Type B pancreatic cell (in vitro differentiated cells): ENCODE measurements at regions not wholly inside any gene's neighbourhood (a gene's known extent, or its start where the extent isn't known, plus 50 kb on each side); places are given as distances from the start of the nearest gene placed in this dataset.

ENCODE experiments used
- DNase-seq: peaks from one replicate; pipeline ENCODE4 v3.0.0; 2021; ENCODE audit warnings: mixed read lengths; ENCODE audit not compliant: unreplicated experiment; ENCODE audit errors: extremely low spot score
- H3K27ac Mint-ChIP-seq: 2 replicates; pipeline ENCODE4 v1.8.0; 2021; ENCODE audit warnings: mild to moderate bottlenecking, mixed read lengths
- H3K27me3 Mint-ChIP-seq: 2 replicates; pipeline ENCODE4 v1.8.0; 2021; ENCODE audit warnings: mixed read lengths
- H3K36me3 Mint-ChIP-seq: 2 replicates; pipeline ENCODE4 v1.8.0; 2021; ENCODE audit warnings: mixed read lengths
- H3K4me1 Mint-ChIP-seq: one replicate; pipeline ENCODE4 v1.8.0; 2021; ENCODE audit warnings: mixed read lengths; ENCODE audit not compliant: unreplicated experiment
- H3K4me3 Mint-ChIP-seq: 2 replicates; pipeline ENCODE4 v1.8.0; 2021; ENCODE audit warnings: mild to moderate bottlenecking, mixed read lengths
- H3K9me3 Mint-ChIP-seq: 2 replicates; pipeline ENCODE4 v1.8.0; 2021; ENCODE audit warnings: mixed read lengths
- CTCF ChIP-seq: fragments of 200-600 bp; sonication (generic); conservative IDR thresholded peaks from 2 replicates; pipeline ENCODE4 v1.5.0; 2021; ENCODE audit warnings: antibody characterized with exemption, mild to moderate bottlenecking

- Mint-ChIP-seq H3K9me3 (no peaks in the 10 kb centered on the region), H3K27me3 (no peaks in the 10 kb centered on the region), H3K4me1 (peaks cover 15% of the 10 kb centered on the region), H3K4me3 (no peak overlapping the region), H3K36me3 (no peaks in the 10 kb centered on the region), H3K27ac (peak overlapping the region; percentile 27)
- no peak for DNase-seq
- TF ChIP-seq CTCF: no peak
Observed at GRCh38 chr1:220331318-220331717, 59.1 kb upstream of the RAB3GAP2 start.

GRCh38 chr1:220330265-220330664, 58.0 kb upstream of the RAB3GAP2 start:
- TF ChIP-seq CTCF: no peak

DNA sequence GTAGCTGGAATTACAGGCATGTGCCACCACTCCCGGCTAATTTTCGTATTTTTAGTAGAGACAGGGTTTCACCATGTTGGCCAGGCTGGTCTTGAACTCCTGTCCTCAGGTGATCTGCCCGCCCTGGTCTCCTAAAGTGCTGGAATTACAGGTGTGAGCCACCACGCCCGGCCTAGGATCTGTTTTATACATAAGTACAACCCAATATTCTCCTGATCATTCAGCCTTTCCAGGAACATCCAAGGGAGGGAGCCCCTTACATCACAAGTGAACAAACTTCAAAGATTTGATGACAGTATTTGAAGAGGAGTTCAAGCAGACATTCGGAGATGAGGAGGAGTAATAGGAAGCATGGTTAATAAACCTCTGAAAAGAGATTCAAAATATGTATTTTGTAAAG, 54.9 kb upstream of the RAB3GAP2 start:
- no peak for TF ChIP-seq CTCF
- H3K9me3 Mint-ChIP-seq: no peaks in the 10 kb centered on the region
- DNase-seq: no peak
- peaks cover 15% of the 10 kb centered on the region for H3K4me1 Mint-ChIP-seq
- H3K27ac Mint-ChIP-seq: peak overlapping the region; percentile 96
- H3K36me3 Mint-ChIP-seq: no peaks in the 10 kb centered on the region
- H3K4me3 Mint-ChIP-seq: no peak overlapping the region
- H3K27me3 Mint-ChIP-seq: no peaks in the 10 kb centered on the region

More at GRCh38 chr1:220330265-220330664, 58.0 kb upstream of the RAB3GAP2 start:
- no peak overlapping the region for H3K27ac Mint-ChIP-seq
- H3K4me3 Mint-ChIP-seq: no peak overlapping the region
- no peaks in the 10 kb centered on the region for H3K36me3 Mint-ChIP-seq
- DNase-seq: no peak
- no peaks in the 10 kb centered on the region for H3K27me3 Mint-ChIP-seq
- peaks cover 15% of the 10 kb centered on the region for H3K4me1 Mint-ChIP-seq
- H3K9me3 Mint-ChIP-seq: no peaks in the 10 kb centered on the region

DNA sequence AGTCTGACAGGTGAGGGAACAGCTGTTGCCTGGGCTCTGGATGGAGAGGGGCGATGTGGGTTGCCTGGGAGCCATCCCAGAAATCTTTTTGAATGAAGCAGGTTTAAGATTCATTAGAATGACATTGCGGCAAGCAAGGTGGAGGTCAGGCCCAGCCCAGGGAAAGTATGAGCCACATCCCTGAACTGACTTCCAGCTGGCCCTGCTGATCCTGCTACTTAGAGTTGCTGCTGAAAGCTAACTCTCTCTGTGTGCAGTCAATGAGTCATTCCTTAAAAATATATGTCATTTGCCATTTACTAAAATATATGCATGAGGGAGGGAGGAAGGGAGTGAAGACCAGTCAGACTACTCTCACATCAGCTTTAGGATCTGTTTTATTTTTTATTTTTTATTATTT, 54.3 kb upstream of the RAB3GAP2 start:
- Mint-ChIP-seq H3K9me3 (no peaks in the 10 kb centered on the region), H3K27ac (peak overlapping the region; percentile 96), H3K27me3 (no peaks in the 10 kb centered on the region), H3K4me1 (peaks cover 15% of the 10 kb centered on the region), H3K4me3 (peak overlapping the region; percentile 33), H3K36me3 (no peaks in the 10 kb centered on the region)
- no peak for TF ChIP-seq CTCF
- no peak for DNase-seq

DNA sequence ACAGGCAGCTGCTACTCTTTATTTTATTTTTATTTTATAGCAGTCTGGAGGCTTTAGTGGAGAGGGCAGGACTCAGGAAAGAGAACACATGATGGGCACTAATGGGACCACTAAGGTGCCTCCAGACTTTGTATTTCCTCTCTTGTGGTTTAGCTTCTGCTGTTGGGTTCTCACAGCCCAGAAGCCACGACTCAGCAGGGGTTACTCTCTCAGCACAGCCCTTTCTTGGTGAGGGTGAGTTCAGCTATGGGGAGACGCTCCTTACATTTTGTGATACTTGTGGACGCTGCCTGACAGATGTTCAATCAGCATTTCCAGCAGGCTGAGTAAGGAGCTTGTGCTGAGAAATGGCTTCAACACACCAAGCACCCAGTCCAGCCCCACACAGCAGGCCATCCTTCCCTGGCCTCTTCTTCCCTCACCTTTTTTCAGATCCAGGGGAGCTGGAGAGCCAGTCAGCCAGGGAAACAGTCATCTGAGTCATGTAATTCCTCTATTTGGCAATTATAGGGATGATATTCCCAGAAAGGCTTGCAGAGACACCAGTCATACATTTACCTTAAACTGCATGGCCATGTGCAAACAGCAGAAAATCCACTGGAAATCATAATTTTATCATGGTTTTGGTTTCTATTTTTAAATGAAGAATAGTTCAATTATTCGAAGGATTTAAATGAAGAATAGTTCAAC, 53.2 kb upstream of the RAB3GAP2 start:
- no peak for DNase-seq
- Mint-ChIP-seq H3K4me1 (peaks cover 6% of the 10 kb centered on the region), H3K27me3 (no peaks in the 10 kb centered on the region), H3K36me3 (no peaks in the 10 kb centered on the region), H3K4me3 (no peak overlapping the region), H3K9me3 (no peaks in the 10 kb centered on the region), H3K27ac (peak overlapping the region; percentile 96)
- TF ChIP-seq CTCF: no peak
